ENCODE measurements at regions not wholly inside any gene's neighbourhood (a gene's known extent, or its start where the extent isn't known, plus 50 kb on each side); places are given as distances from the start of the nearest gene placed in this dataset.

DNA sequence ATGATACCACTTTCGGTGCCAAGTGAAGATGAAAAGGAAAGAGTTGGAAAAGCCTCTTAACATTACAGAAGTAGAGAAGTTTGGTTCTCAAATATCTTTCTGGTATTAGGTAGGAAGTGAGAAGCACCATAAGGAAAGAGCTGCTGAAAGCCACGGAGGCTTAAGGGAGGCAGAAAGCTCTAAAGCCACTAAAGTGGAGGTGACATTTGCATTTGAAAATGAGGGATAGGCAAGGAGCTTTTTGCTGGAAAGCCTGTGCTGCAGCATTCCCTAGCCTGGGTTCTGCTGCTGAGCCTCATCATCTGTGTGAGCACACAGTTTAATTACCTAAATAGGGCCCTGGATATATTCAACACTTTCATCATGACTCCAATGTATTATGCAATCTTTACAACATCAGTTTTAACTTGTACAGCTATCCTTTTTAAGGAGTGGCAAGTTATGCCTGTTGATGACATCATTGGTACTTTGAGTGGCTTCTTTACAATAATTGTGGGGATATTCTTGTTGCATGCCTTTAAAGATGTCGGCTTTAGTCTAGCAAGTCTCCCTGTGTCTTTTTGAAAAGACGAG, 315.4 kb downstream of the RBM26 start:
- Mint-ChIP-seq H3K9me3 (no peaks in the 10 kb centered on the region), H3K4me3 (no peak overlapping the region), H3K36me3 (ENCODE audit: low read depth) (no peaks in the 10 kb centered on the region), H3K27ac (no peak overlapping the region), H3K27me3 (peaks cover 14% of the 10 kb centered on the region), H3K4me1 (no peaks in the 10 kb centered on the region)
- ATAC-seq: no peak
- no peak for DNase-seq

DNA sequence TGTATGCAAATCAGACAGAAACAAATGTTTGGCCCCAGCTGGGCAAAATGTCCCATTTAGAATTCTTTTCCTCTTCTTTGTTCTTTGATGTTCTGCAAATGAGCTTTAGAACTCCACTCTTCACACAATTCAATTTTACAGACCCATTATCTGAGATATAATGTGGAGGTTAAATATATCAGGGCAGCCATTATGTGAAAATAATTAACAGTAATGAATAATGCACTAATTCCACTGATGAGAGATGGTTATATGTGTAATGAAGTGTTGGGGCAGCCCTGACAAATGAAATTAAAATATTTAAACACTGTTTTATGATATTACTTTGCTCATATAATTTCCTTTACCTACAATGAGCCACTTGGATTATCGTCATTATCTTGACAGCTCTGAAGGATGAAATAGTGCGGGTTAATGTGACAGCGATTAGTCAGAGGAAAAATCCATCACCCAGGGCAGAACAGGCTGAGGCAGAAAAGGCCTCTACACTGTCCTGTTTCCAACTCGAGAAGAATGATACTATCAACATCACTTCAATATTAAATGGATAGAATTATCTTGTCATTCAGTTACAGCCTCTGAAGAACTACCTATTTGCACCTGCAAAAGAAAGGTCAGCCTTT, 321.1 kb downstream of the RBM26 start:
- H3K4me1 Mint-ChIP-seq: no peaks in the 10 kb centered on the region
- no peaks in the 10 kb centered on the region for H3K36me3 Mint-ChIP-seq (ENCODE audit: low read depth)
- no peaks in the 10 kb centered on the region for H3K9me3 Mint-ChIP-seq
- H3K27me3 Mint-ChIP-seq: peaks cover 8% of the 10 kb centered on the region
- no peak overlapping the region for H3K4me3 Mint-ChIP-seq
- ATAC-seq (no peak), DNase-seq (no peak)
- no peak overlapping the region for H3K27ac Mint-ChIP-seq

DNA sequence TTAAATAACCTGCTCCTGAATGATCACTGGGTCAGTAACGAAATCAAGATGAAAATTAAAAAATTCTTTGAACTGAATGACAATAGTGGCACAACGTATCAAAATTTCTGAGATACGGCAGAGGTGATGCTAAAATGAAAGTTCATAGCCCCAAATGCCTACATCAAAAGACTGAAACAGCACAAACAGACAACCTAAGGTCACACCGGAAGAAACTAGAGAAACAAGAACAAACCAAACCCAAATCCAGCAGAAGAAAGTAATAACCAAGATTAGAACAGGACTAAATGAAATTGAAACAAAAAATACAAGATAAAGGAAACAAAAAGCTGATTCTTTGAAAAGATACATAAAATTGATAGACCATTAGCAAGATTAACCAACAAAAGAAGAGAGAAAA, 324.1 kb downstream of the RBM26 start:
- DNase-seq (no peak), ATAC-seq (no peak)
- no peak overlapping the region for H3K27ac Mint-ChIP-seq
- no peaks in the 10 kb centered on the region for H3K9me3 Mint-ChIP-seq
- H3K27me3 Mint-ChIP-seq: peaks cover 5% of the 10 kb centered on the region
- no peak overlapping the region for H3K4me3 Mint-ChIP-seq
- no peaks in the 10 kb centered on the region for H3K4me1 Mint-ChIP-seq
- H3K36me3 Mint-ChIP-seq (ENCODE audit: low read depth): no peaks in the 10 kb centered on the region

DNA sequence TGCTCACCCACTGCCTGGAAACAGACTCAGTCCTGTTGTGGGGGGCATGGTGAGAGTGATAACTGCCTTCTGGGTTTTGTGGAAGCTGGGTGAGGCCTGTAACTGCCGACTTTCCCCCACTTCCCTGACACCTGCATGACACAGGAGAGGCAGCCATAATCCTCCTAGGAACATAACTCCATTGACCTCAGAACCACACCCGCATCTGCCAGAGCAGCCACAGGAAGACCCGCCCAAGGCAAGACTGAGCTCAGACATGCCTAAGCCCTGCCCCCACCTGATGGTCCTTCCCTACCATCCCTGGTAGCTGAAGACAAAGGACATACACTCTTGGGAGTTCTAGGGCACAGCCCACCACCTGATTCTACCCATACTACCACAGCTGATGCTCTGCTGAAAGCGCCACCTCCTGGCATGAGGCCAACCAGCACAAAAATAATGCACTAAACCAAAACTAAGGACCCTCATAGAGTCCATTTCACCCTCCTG, 326.7 kb downstream of the RBM26 start:
- H3K4me1 Mint-ChIP-seq: no peaks in the 10 kb centered on the region
- no peaks in the 10 kb centered on the region for H3K9me3 Mint-ChIP-seq
- H3K27me3 Mint-ChIP-seq: peaks cover 8% of the 10 kb centered on the region
- no peaks in the 10 kb centered on the region for H3K36me3 Mint-ChIP-seq (ENCODE audit: low read depth)
- H3K4me3 Mint-ChIP-seq: no peak overlapping the region
- no peak overlapping the region for H3K27ac Mint-ChIP-seq
- no peak for DNase-seq
- no peak for ATAC-seq

DNA sequence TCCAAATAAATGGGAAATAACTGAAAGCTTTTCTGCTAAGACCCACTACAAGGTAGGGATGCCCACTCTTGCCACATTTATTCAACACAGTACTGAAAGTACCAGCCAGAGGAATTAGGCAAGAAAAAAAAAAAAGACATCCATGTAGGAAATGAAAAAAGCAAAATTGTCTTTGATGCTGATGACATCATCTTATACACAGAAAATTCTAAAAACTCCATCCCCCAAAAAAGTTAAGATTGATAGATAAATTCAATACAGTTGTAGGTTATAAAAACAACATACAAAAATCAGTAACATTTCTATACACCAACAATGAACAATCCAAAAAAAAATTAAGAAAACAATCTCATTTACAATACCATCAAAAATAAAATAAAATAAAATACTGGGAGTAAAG, 330.4 kb downstream of the RBM26 start:
- H3K9me3 Mint-ChIP-seq: no peaks in the 10 kb centered on the region
- H3K4me1 Mint-ChIP-seq: no peaks in the 10 kb centered on the region
- peaks cover 8% of the 10 kb centered on the region for H3K27me3 Mint-ChIP-seq
- H3K4me3 Mint-ChIP-seq: no peak overlapping the region
- no peaks in the 10 kb centered on the region for H3K36me3 Mint-ChIP-seq (ENCODE audit: low read depth)
- DNase-seq: no peak
- ATAC-seq: no peak
- no peak overlapping the region for H3K27ac Mint-ChIP-seq

DNA sequence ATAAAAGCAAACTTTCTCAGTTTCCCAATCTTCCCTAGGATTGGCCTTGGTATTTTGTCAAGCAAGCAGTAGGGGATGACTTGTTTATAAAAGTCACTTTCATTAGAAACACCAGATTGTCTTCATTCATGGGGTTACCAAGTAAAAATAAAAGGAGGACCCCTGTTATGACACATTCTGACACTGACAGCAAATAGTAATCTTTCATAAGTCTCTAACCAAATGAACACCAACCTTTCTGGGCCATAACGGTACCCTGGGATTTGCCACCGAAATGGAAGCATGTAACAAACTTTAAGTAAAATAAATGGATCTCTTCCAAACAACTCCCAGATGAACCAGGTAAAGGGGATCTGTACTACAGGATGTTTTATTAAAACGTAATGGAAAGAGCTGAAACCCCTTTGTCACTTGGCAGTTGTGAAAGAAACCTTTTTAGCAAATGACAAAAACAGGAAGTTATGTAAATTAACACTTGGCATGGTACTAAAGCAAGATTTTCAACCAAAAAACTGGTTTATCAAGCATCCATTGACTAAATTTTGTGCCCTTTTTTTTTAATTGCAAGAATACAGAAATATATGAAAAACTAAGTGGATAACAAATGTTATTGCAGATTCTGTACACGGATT, 335.6 kb downstream of the RBM26 start:
- no peaks in the 10 kb centered on the region for H3K9me3 Mint-ChIP-seq
- H3K27me3 Mint-ChIP-seq: peaks cover 7% of the 10 kb centered on the region
- H3K36me3 Mint-ChIP-seq (ENCODE audit: low read depth): no peaks in the 10 kb centered on the region
- ATAC-seq: no peak
- DNase-seq: no peak
- no peak overlapping the region for H3K4me3 Mint-ChIP-seq
- no peaks in the 10 kb centered on the region for H3K4me1 Mint-ChIP-seq
- H3K27ac Mint-ChIP-seq: no peak overlapping the region

DNA sequence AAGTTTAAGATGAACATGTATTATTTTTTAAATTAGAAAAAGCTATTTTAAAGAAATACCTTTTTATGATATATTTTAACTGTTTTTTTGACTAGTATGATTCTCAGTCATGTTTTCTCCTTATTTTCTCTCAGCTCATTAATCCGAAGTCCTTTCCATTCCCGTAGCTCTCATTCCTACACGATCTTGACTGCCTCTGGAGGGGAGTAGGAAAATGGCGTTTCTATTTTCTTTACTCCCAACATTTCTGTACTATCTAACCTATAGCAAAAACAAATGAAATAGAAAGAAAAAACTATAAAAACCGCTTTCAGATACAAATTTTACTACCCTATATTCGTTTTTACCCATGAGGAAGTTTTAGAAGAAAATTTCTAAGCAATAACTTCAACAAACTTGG, 343.8 kb downstream of the RBM26 start:
- Mint-ChIP-seq H3K9me3 (no peaks in the 10 kb centered on the region), H3K36me3 (ENCODE audit: low read depth) (no peaks in the 10 kb centered on the region), H3K4me3 (no peak overlapping the region), H3K27me3 (peaks cover 7% of the 10 kb centered on the region), H3K4me1 (no peaks in the 10 kb centered on the region), H3K27ac (no peak overlapping the region)
- ATAC-seq (no peak), DNase-seq (no peak)

DNA sequence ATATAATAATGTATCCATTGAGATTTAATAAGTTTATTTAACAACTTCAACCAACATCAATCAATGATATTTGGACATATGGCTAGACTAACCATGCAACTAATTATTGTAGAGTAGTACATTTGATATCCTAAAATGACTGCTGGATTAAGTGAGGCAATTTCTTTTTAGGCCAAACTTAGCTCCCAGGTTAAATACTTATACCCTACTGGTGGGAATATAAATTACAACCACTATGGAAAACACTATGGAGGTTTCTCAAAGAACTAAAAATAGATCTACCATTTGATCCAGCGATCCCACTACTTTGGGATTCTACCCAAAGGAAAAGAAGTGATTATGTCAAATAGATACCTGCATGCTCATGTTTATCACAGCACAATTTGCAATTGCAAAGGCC, 345.8 kb downstream of the RBM26 start:
- H3K4me1 Mint-ChIP-seq: no peaks in the 10 kb centered on the region
- DNase-seq (no peak), ATAC-seq (no peak)
- H3K9me3 Mint-ChIP-seq: no peaks in the 10 kb centered on the region
- H3K4me3 Mint-ChIP-seq: no peak overlapping the region
- no peak overlapping the region for H3K27ac Mint-ChIP-seq
- peaks cover 7% of the 10 kb centered on the region for H3K27me3 Mint-ChIP-seq
- H3K36me3 Mint-ChIP-seq (ENCODE audit: low read depth): no peaks in the 10 kb centered on the region

DNA sequence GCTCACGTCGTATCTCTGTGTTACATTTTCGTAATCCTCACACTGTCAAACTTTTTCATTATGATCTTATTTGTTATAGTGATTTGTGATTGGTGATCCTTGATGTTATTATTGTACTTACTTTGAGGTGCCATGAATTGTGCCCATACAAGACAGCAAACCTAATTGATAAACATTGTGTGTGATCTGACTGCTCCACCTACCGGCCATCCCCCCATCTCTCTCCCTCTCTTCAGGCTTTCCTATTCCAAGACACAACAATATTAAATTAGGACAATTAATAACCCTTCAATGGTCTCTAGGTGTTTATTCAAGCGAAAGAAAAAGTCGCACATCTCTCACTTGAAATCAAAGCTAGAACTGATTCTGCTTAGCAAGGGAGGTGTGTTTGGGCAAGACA, 349.3 kb downstream of the RBM26 start:
- no peak for DNase-seq
- Mint-ChIP-seq H3K27ac (no peak overlapping the region), H3K27me3 (peaks cover 2% of the 10 kb centered on the region), H3K9me3 (no peaks in the 10 kb centered on the region), H3K4me3 (no peak overlapping the region), H3K36me3 (ENCODE audit: low read depth) (no peaks in the 10 kb centered on the region), H3K4me1 (no peaks in the 10 kb centered on the region)
- ATAC-seq: no peak

DNA sequence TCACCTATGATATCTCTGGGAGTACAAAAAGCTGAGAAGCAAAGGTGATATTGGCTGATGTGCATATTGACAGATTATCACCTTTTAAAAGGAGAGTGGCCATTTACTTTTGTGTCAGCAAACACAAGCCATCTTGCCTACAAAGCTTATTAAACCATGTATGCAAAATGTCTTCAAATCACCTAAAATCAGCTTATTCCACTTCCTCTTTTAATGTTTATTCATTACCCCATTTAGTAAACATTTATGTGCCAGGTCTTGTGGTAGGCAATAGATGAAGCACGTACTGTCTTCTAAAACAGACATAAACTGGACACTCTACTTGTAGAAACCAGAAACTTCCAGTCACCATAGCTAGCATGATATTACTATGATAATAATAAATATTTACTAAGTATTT, 354.6 kb downstream of the RBM26 start:
- no peaks in the 10 kb centered on the region for H3K9me3 Mint-ChIP-seq
- ATAC-seq: no peak
- no peak overlapping the region for H3K4me3 Mint-ChIP-seq
- H3K27me3 Mint-ChIP-seq: peaks cover 2% of the 10 kb centered on the region
- no peak for DNase-seq
- H3K27ac Mint-ChIP-seq: no peak overlapping the region
- H3K4me1 Mint-ChIP-seq: no peaks in the 10 kb centered on the region
- H3K36me3 Mint-ChIP-seq (ENCODE audit: low read depth): no peaks in the 10 kb centered on the region

DNA sequence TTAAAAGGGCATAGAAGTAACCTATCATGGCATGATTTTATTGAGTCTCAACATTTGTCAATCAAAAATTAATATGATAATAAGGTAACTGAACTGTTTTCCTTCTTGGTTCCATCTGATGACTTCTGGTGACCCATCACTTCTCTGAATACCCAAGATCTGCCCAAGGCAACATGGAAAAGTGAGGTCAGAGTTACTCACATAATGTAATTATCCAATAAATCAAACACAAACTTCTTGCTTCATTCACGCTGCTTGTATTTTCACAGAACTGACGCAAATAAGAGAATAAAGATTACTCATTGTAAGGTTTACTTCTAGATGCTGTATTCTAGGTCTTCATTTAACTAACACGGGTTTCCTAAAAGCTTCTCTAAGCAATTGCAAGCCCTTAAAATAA, 361.6 kb downstream of the RBM26 start:
- no peak for ATAC-seq
- no peaks in the 10 kb centered on the region for H3K4me1 Mint-ChIP-seq
- H3K27ac Mint-ChIP-seq: no peak overlapping the region
- H3K36me3 Mint-ChIP-seq (ENCODE audit: low read depth): no peaks in the 10 kb centered on the region
- H3K4me3 Mint-ChIP-seq: no peak overlapping the region
- H3K9me3 Mint-ChIP-seq: no peaks in the 10 kb centered on the region
- peaks cover 10% of the 10 kb centered on the region for H3K27me3 Mint-ChIP-seq
- no peak for DNase-seq

DNA sequence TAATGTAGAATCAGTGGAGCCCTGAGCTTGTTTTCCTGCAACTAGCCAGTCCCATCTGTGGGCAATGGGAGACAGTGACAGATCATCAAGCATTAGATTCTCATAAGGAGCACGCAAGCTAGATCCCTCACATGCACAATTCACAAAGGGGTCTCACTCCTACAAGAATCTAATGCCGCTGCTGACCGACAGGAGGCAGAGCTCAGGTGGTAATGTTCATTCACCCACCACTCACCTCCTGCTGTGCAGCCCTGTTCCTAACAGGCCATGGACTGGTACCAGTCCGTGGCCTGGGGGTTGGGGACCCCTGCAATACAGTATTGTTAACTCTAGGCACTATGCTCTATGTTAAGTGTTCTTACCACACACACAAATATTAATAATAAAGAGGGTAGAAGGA, 362.8 kb downstream of the RBM26 start:
- DNase-seq (no peak), ATAC-seq (no peak)
- Mint-ChIP-seq H3K27ac (no peak overlapping the region), H3K4me3 (no peak overlapping the region), H3K4me1 (no peaks in the 10 kb centered on the region), H3K36me3 (ENCODE audit: low read depth) (no peaks in the 10 kb centered on the region), H3K9me3 (no peaks in the 10 kb centered on the region), H3K27me3 (peaks cover 8% of the 10 kb centered on the region)

DNA sequence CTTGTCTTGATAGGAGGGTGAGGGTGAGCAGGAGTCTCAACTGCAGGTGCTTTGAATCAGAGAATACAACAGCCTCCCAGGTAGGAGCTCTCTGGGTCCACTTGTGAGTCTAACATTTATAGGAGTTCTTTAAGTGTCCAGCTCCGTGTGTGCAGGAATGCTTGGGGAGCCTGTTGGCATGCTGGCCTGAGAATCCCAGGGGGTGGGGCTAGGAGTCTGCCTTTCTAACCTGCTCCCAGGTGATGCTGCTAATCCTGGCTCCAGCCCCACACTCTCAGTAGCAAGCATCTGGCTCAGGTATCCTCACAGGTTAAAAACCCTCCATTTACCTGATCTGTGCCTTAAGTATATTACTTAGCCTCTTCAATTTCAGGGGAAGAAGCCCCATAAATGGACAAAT, 368.9 kb downstream of the RBM26 start:
- Mint-ChIP-seq H3K9me3 (no peaks in the 10 kb centered on the region), H3K4me3 (no peak overlapping the region), H3K36me3 (ENCODE audit: low read depth) (no peaks in the 10 kb centered on the region), H3K27me3 (peaks cover 10% of the 10 kb centered on the region), H3K27ac (no peak overlapping the region), H3K4me1 (no peaks in the 10 kb centered on the region)
- ATAC-seq: no peak
- DNase-seq: no peak

DNA sequence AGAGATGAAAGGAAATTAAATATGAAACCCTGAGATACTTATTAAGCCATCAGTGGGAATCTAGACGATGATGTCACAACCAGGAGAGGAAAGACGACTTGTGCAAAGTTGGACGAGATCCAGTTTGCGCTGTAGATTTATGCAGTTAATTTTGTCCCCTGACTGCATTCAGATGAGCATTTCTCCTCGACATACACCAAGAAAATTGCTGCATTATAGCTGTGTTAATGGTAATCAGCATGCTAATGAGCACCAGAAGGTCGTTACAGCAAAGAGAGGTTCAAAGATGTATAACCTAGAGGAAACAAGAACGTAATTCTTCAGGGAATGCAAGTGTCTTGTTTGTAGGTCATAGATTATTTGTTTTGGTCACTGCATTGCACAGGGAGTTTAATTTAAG, 371.7 kb downstream of the RBM26 start:
- H3K27ac Mint-ChIP-seq: no peak overlapping the region
- DNase-seq: no peak
- H3K9me3 Mint-ChIP-seq: no peaks in the 10 kb centered on the region
- ATAC-seq: no peak
- H3K36me3 Mint-ChIP-seq (ENCODE audit: low read depth): no peaks in the 10 kb centered on the region
- H3K4me1 Mint-ChIP-seq: no peaks in the 10 kb centered on the region
- H3K27me3 Mint-ChIP-seq: peaks cover 10% of the 10 kb centered on the region
- no peak overlapping the region for H3K4me3 Mint-ChIP-seq

DNA sequence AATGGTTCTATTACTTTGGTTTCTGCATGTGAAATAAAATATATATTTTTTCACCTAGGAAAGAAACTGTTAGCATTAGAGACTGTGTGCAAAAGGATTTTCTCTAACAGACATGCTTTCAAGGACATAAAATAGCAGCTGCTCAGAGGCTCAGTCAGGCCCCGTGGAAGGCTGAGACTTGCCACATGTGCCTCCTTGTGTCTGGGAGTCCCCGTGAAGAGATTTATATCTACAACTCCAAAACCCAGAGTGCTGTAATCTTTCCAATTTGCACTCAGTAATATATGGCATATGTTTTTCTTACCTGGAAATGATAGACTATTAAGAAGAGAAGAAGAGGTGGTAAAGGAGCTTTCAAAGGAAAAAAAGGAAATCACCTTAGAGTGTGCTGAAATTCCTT, 371.6 kb upstream of the OBI1 start:
- Mint-ChIP-seq H3K9me3 (no peaks in the 10 kb centered on the region), H3K4me3 (no peak overlapping the region)
- ATAC-seq: no peak

More for the DNA sequence above, 371.6 kb upstream of the OBI1 start:
- Mint-ChIP-seq H3K27me3 (peaks cover 8% of the 10 kb centered on the region), H3K4me1 (no peaks in the 10 kb centered on the region), H3K27ac (no peak overlapping the region), H3K36me3 (ENCODE audit: low read depth) (no peaks in the 10 kb centered on the region)
- DNase-seq: no peak
